Liver (tissue), 7 donors: ENCODE measurements at regions not wholly inside any gene's neighbourhood (a gene's known extent, or its start where the extent isn't known, plus 50 kb on each side); places are given as distances from the start of the nearest gene placed in this dataset.

Source experiments
- DNase-seq: peaks from one replicate; pipeline ENCODE4 v3.0.0-alpha.2; 2017; ENCODE audit warnings: low spot score
- H3K27ac ChIP-seq, 2 donors: one replicate each; pipeline ENCODE4 v1.7.0; 2013; ENCODE audit warnings: inconsistent platforms in 2 of 2, low read length in 2 of 2, control low read depth in 1 of 2, low read depth in 1 of 2, mild to moderate bottlenecking in 1 of 2
- H3K27me3 ChIP-seq, 4 donors: one replicate each; pipeline versions ENCODE4 v1.6.1 to v1.7.0; 2013; ENCODE audit warnings: low read length in 3 of 4, inconsistent platforms in 1 of 4, mild to moderate bottlenecking in 1 of 4, moderate library complexity in 1 of 4; ENCODE audit not compliant: control insufficient read depth in 4 of 4, insufficient read depth in 4 of 4
- H3K36me3 ChIP-seq, 4 donors: one replicate each; pipeline versions ENCODE4 v1.6.1 to v1.7.0; 2013; ENCODE audit warnings: low read length in 3 of 4, mild to moderate bottlenecking in 3 of 4, low read depth in 1 of 4, moderate library complexity in 1 of 4; ENCODE audit not compliant: control insufficient read depth in 4 of 4, insufficient read depth in 3 of 4
- H3K4me1 ChIP-seq, 4 donors: one replicate each; pipeline versions ENCODE4 v1.6.1 to v1.7.0; 2013; ENCODE audit warnings: low read length in 3 of 4, mild to moderate bottlenecking in 3 of 4, moderate library complexity in 1 of 4; ENCODE audit not compliant: control insufficient read depth in 4 of 4, insufficient read depth in 4 of 4
- H3K4me3 ChIP-seq, 3 donors: one replicate each; pipeline versions ENCODE4 v1.6.1 to v1.7.0; 2013; ENCODE audit warnings: low read length in 3 of 3, control low read depth in 1 of 3, low read depth in 1 of 3, mild to moderate bottlenecking in 1 of 3
- H3K9ac ChIP-seq, 2 donors: one replicate each; pipeline ENCODE4 v1.7.0; 2013; ENCODE audit warnings: low read length in 2 of 2, mild to moderate bottlenecking in 2 of 2, moderate library complexity in 2 of 2, control low read depth in 1 of 2, low read depth in 1 of 2
- H3K9me3 ChIP-seq, 4 donors: one replicate each; pipeline versions ENCODE4 v1.6.1 to v1.7.0; 2013; ENCODE audit warnings: low read length in 3 of 4; ENCODE audit not compliant: control insufficient read depth in 4 of 4
- EGR1 ChIP-seq, 2 donors: IDR thresholded peaks; 2 replicates each; pipeline ENCODE4 v1.6.1; 2016 to 2018; ENCODE audit warnings: antibody characterized with exemption in 2 of 2, low read depth in 2 of 2
- FOXA1 ChIP-seq: IDR thresholded peaks from 2 replicates; pipeline ENCODE4 v1.6.1; 2016; ENCODE audit warnings: antibody characterized with exemption
- GABPA ChIP-seq, 2 donors: IDR thresholded peaks in 1 of 2; conservative IDR thresholded peaks in 1 of 2; 2 replicates each; pipeline ENCODE4 v1.6.1; 2016; ENCODE audit warnings: antibody characterized with exemption in 2 of 2, mild to moderate bottlenecking in 1 of 2, moderate library complexity in 1 of 2
- RXRA ChIP-seq, 2 donors: IDR thresholded peaks; 2 replicates each; pipeline ENCODE4 v1.6.1; 2017 to 2018; ENCODE audit warnings: antibody characterized with exemption in 2 of 2, mild to moderate bottlenecking in 1 of 2
- SP1 ChIP-seq: IDR thresholded peaks from 2 replicates; pipeline ENCODE4 v1.6.1; 2018; ENCODE audit warnings: antibody characterized with exemption, mild to moderate bottlenecking
- YY1 ChIP-seq: IDR thresholded peaks from 2 replicates; pipeline ENCODE4 v1.6.1; 2016; ENCODE audit warnings: antibody characterized with exemption, mild to moderate bottlenecking
- WGBS: extraction: QIAGEN DNeasy Blood & Tissue Kit; methylation state at CpG from one replicate; pipeline ENCODE4 v1.1.7; 2013; 5-methylcytosine and 5-hydroxymethylcytosine counted together
- TF ChIP-seq, protein P1 (sequence below): IDR thresholded peaks from 2 replicates; pipeline ENCODE4 v1.6.1; 2016; ENCODE audit warnings: antibody characterized with exemption, mild to moderate bottlenecking
- donor health status: healthy.
- donor health status: healthy.
- donor health status: healthy.
- donor health status: healthy.

DNA sequence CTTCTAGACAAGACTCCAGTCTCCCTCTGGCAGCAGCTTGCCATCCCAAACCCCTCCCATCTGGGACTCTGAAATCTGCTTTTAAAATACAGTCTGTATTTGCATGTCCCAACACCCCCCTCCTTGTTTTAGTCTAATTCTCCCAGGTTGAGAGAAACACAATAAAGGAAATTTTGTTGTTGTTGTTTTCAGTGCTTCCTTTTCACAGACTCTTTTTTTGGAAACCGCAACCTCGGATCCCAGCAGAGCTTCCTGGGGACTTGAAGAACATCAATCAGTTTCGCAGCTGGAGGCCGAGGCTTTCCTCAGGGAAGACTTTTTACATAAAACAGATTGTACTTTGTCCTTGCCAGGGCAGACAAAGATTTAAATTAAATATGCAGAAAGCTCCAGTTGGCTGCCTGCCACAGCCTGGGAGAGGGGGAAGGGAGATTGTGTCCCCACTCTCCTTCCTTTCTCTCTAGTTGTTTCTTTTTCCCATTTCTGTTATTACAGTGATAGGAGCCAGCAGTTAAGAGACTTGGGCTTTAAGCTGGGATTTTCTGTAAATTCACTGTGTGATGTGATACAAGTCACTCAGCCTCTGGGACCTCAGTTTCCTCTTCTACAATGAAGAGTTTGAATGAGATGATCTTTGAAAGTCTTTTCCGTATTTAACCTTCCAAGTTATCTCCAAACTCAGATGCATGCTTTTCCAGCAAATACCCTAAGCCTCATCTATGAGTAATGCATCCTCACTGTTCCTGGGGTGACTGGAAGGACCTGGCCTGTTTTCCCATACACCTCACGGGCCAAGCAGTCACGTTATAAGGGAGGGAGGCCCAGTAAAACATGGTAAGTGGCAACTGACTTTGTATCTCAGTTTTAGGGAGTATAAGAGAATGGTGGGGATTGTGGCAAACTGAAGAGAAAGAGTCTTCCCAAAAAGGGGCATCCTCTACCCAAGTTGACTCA, 192.3 kb downstream of the REEP3 start (continued):
- TF ChIP-seq, protein P1, sequence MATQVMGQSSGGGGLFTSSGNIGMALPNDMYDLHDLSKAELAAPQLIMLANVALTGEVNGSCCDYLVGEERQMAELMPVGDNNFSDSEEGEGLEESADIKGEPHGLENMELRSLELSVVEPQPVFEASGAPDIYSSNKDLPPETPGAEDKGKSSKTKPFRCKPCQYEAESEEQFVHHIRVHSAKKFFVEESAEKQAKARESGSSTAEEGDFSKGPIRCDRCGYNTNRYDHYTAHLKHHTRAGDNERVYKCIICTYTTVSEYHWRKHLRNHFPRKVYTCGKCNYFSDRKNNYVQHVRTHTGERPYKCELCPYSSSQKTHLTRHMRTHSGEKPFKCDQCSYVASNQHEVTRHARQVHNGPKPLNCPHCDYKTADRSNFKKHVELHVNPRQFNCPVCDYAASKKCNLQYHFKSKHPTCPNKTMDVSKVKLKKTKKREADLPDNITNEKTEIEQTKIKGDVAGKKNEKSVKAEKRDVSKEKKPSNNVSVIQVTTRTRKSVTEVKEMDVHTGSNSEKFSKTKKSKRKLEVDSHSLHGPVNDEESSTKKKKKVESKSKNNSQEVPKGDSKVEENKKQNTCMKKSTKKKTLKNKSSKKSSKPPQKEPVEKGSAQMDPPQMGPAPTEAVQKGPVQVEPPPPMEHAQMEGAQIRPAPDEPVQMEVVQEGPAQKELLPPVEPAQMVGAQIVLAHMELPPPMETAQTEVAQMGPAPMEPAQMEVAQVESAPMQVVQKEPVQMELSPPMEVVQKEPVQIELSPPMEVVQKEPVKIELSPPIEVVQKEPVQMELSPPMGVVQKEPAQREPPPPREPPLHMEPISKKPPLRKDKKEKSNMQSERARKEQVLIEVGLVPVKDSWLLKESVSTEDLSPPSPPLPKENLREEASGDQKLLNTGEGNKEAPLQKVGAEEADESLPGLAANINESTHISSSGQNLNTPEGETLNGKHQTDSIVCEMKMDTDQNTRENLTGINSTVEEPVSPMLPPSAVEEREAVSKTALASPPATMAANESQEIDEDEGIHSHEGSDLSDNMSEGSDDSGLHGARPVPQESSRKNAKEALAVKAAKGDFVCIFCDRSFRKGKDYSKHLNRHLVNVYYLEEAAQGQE, result no peak
- TF ChIP-seq RXRA (IDR thresholded peaks at IDR 0.05) (peak; percentile 41 to 47), YY1 (no peak), FOXA1 (no peak)

DNA sequence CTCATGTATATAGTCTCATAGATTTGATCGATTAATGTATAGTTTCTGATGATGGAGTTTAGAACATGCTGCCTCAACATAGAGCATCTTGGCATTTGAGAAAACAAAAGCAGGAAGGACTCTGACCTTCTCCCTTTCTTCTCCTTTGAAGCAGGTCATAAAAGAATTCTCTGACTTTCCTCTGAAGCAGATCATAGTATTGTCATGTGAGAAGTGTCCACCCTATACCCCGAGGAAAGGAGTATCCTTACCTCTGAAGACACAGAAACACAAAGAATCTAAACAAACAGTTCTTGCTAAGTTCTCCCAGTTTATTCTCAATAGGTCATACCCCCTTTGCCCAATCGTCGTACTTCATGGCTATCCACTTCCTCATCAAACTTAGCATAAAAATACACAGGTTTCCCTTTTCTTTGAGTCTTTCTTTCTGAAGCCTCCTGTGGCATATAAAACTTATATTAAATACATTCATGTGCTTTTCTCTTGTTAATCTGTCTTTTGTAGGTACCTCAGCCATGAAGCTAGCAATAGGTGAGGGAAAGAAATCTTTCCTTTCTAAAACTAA, 194.9 kb downstream of the REEP3 start:
- 56% methylated on average over 4 of the region's 4 CpGs for WGBS
- no peaks in the 10 kb centered on the region for H3K9me3 ChIP-seq
- no peaks in the 10 kb centered on the region for H3K36me3 ChIP-seq
- no peak overlapping the region for H3K9ac ChIP-seq
- no peaks in the 10 kb centered on the region for H3K27me3 ChIP-seq
- TF ChIP-seq SP1 (no peak), EGR1 (IDR thresholded peaks at IDR 0.05; ENCODE audit: low read depth in 2 of 2) (no peak)
- peaks cover 8 to 58% (median 50%) of the 10 kb centered on the region in 4 donors for H3K4me1 ChIP-seq
- no peak overlapping the region for H3K4me3 ChIP-seq
- DNase-seq, result no peak
- no peak overlapping the region for H3K27ac ChIP-seq

DNA sequence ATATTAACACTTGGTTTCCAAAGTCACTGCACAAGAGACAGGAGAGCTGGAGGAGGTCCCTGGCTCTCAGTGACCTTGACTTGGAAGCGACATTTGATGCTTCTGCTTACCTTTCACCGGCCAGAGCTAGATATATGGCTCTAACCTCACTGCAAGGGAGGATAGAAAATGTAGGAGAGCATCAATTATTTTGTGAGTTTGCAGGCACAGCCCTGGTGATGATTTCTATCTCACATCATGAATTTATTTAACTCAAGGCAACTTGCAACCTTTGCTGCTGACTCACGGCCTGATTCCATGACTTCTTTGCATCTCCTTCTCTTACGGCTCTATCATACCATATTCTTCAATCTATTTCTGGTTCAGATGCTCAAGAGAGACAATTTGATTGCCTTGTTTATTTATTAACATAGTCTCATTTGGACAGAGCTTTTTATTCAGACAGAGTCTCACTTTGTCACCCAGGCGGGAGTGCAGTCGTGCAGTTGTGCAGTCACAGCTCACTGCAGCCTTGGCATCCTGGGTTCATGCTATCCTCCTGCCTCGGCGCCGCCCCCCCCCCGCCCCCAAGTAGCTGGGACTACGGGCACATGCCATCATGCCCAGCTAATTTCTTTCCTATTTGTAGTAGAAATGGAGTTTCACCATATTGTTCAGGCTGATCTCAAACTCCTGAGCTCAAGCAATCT, 196.0 kb downstream of the REEP3 start:
- WGBS, result 88% methylated on average over 11 of the region's 11 CpGs

More for the DNA sequence above, 196.0 kb downstream of the REEP3 start:
- TF ChIP-seq GABPA (IDR thresholded peaks at IDR 0.05 in 1 of 2, conservative IDR thresholded peaks at IDR 0.05 in 1 of 2) (no peak), FOXA1 (no peak), YY1 (no peak)
- TF ChIP-seq, protein P1, result no peak
- no peaks in the 10 kb centered on the region for H3K9me3 ChIP-seq
- no peak overlapping the region for H3K27ac ChIP-seq
- H3K27me3 ChIP-seq, result no peaks in the 10 kb centered on the region
- no peak for DNase-seq
- peaks cover 5 to 47% (median 39%) of the 10 kb centered on the region in 4 donors for H3K4me1 ChIP-seq
- no peak overlapping the region for H3K4me3 ChIP-seq
- no peak overlapping the region for H3K9ac ChIP-seq
- H3K36me3 ChIP-seq, result no peaks in the 10 kb centered on the region
